Fibroblast of mammary gland (primary cell): ENCODE measurements at regions not wholly inside any gene's neighbourhood (a gene's known extent, or its start where the extent isn't known, plus 50 kb on each side); places are given as distances from the start of the nearest gene placed in this dataset.

ENCODE experiments used
- DNase-seq: peaks from one replicate; pipeline ENCODE4 v3.0.0-alpha.2; 2010; ENCODE audit warnings: low read depth
- H3K4me3 ChIP-seq: 2 replicates; pipeline ENCODE4 v1.5.1; 2011; ENCODE audit warnings: low read depth, mild to moderate bottlenecking, low read length, moderate library complexity; ENCODE audit not compliant: control insufficient read depth
- TF ChIP-seq, protein P1 (sequence below): conservative IDR thresholded peaks from 2 replicates; pipeline ENCODE4 v1.5.1; 2011; ENCODE audit warnings: low read depth, low read length, inconsistent platforms; ENCODE audit not compliant: control insufficient read depth, insufficient read depth

- H3K4me3 ChIP-seq: no peak overlapping the region
- TF ChIP-seq, protein P1, sequence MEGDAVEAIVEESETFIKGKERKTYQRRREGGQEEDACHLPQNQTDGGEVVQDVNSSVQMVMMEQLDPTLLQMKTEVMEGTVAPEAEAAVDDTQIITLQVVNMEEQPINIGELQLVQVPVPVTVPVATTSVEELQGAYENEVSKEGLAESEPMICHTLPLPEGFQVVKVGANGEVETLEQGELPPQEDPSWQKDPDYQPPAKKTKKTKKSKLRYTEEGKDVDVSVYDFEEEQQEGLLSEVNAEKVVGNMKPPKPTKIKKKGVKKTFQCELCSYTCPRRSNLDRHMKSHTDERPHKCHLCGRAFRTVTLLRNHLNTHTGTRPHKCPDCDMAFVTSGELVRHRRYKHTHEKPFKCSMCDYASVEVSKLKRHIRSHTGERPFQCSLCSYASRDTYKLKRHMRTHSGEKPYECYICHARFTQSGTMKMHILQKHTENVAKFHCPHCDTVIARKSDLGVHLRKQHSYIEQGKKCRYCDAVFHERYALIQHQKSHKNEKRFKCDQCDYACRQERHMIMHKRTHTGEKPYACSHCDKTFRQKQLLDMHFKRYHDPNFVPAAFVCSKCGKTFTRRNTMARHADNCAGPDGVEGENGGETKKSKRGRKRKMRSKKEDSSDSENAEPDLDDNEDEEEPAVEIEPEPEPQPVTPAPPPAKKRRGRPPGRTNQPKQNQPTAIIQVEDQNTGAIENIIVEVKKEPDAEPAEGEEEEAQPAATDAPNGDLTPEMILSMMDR: no peak
Measured at GRCh38 chr2:173855661-173856060, 109.5 kb downstream of the SP3 start.

More at GRCh38 chr2:173855661-173856060, 109.5 kb downstream of the SP3 start:
- DNase-seq: no peak
